WTC11 (cell line): ENCODE measurements at regions not wholly inside any gene's neighbourhood (a gene's known extent, or its start where the extent isn't known, plus 50 kb on each side); places are given as distances from the start of the nearest gene placed in this dataset.

Experiments
- ATAC-seq: fragments of 200-7000 bp; cut with Tn5 transposase; 2 replicates; pipeline ENCODE4 v1.10.0; 2021; ENCODE audit warnings: mild to moderate bottlenecking, moderate library complexity
- CTCF ChIA-PET: fragments of 300-600 bp; sonication (Branson Sonifier 250); formaldehyde crosslinking; loops from one replicate; lab custom pipeline; 2021; ENCODE audit warnings: antibody characterized with exemption; lab: Charles Lee
- POLR2A ChIA-PET: fragments of 350-600 bp; sonication (Branson Sonifier 250); formaldehyde crosslinking; loops from one replicate; lab custom pipeline; 2021; ENCODE audit warnings: antibody characterized with exemption; lab: Charles Lee
- DNase-seq: peaks from one replicate; pipeline ENCODE4 v3.0.0; 2021; ENCODE audit warnings: low spot score
- H3K27ac Mint-ChIP-seq: 2 replicates; pipeline ENCODE4 v1.8.0; 2021; ENCODE audit warnings: mixed read lengths
- H3K27me3 Mint-ChIP-seq: 2 replicates; pipeline ENCODE4 v1.8.0; 2021; ENCODE audit warnings: low read depth, mild to moderate bottlenecking, moderate library complexity, mixed read lengths
- H3K36me3 Mint-ChIP-seq: 2 replicates; pipeline ENCODE4 v1.8.0; 2021; ENCODE audit warnings: mixed read lengths
- H3K4me1 Mint-ChIP-seq: 2 replicates; pipeline ENCODE4 v1.8.0; 2022; ENCODE audit warnings: mixed read lengths
- H3K4me3 Mint-ChIP-seq: 2 replicates; pipeline ENCODE4 v1.8.0; 2021; ENCODE audit warnings: mild to moderate bottlenecking, moderate library complexity, mixed read lengths
- H3K9me3 Mint-ChIP-seq: 2 replicates; pipeline ENCODE4 v1.8.0; 2021; ENCODE audit warnings: mixed read lengths
- CREM ChIP-seq: sonication (generic); formaldehyde crosslinking; IDR thresholded peaks from 2 replicates; pipeline ENCODE4 v1.8.1; 2022; ENCODE audit warnings: mild to moderate bottlenecking, missing genetic modification reagents, moderate library complexity
- CTCF ChIP-seq: fragments of 200-600 bp; IDR thresholded peaks from 2 replicates; pipeline ENCODE4 v1.8.0; 2022; ENCODE audit warnings: antibody characterized with exemption
- HMGA2 ChIP-seq: fragments of 250-450 bp; sonication (Bioruptor Pico); IDR thresholded peaks from 2 replicates; pipeline ENCODE4 v1.4.0; 2021; ENCODE audit warnings: mild to moderate bottlenecking, moderate library complexity
- JUN ChIP-seq: sonication (generic); formaldehyde crosslinking; IDR thresholded peaks from 2 replicates; pipeline ENCODE4 v1.8.0; 2023; ENCODE audit warnings: mild to moderate bottlenecking, missing genetic modification reagents
- MYBL2 ChIP-seq: sonication (generic); formaldehyde crosslinking; IDR thresholded peaks from 2 replicates; pipeline ENCODE4 v1.8.1; 2023; ENCODE audit warnings: mild to moderate bottlenecking, moderate library complexity, missing genetic modification reagents
- NFYB ChIP-seq: sonication (generic); formaldehyde crosslinking; conservative IDR thresholded peaks from 2 replicates; pipeline ENCODE4 v1.8.0; 2022; ENCODE audit warnings: low read depth, missing genetic modification reagents
- PRDM15 ChIP-seq: sonication (generic); formaldehyde crosslinking; IDR thresholded peaks from 2 replicates; pipeline ENCODE4 v1.8.0; 2022; ENCODE audit warnings: missing genetic modification reagents
- PRRX2 ChIP-seq: fragments of 250-450 bp; sonication (Bioruptor Pico); IDR thresholded peaks from 2 replicates; pipeline ENCODE4 v1.8.0; 2021; ENCODE audit warnings: mild to moderate bottlenecking
- RELA ChIP-seq: sonication (generic); formaldehyde crosslinking; IDR thresholded peaks from 2 replicates; pipeline ENCODE4 v1.8.1; 2022; ENCODE audit warnings: missing genetic modification reagents, mild to moderate bottlenecking, borderline replicate concordance
- RORB ChIP-seq: fragments of 250-450 bp; sonication (Bioruptor Pico); IDR thresholded peaks from 2 replicates; pipeline ENCODE4 v1.9.0; 2021; ENCODE audit warnings: mild to moderate bottlenecking
- SP1 ChIP-seq: sonication (generic); formaldehyde crosslinking; conservative IDR thresholded peaks from 2 replicates; pipeline ENCODE4 v1.8.1; 2022; ENCODE audit warnings: missing genetic modification reagents
- TEAD4 ChIP-seq: sonication (generic); formaldehyde crosslinking; IDR thresholded peaks from 2 replicates; pipeline ENCODE4 v1.8.0; 2022; ENCODE audit warnings: mild to moderate bottlenecking, missing genetic modification reagents
- TP53 ChIP-seq: sonication (generic); formaldehyde crosslinking; IDR thresholded peaks from 2 replicates; pipeline ENCODE4 v1.8.1; 2023; ENCODE audit warnings: mild to moderate bottlenecking, missing genetic modification reagents
- USF1 ChIP-seq: sonication (generic); formaldehyde crosslinking; IDR thresholded peaks from 2 replicates; pipeline ENCODE4 v1.8.0; 2022; ENCODE audit warnings: mild to moderate bottlenecking, missing genetic modification reagents
- USF2 ChIP-seq: sonication (generic); formaldehyde crosslinking; IDR thresholded peaks from 2 replicates; pipeline ENCODE4 v1.8.1; 2023; ENCODE audit warnings: mild to moderate bottlenecking, missing genetic modification reagents, moderate library complexity
- ZBTB21 ChIP-seq: sonication (generic); formaldehyde crosslinking; IDR thresholded peaks from 2 replicates; pipeline ENCODE4 v1.8.1; 2023; ENCODE audit warnings: mild to moderate bottlenecking, missing genetic modification reagents, borderline replicate concordance
- ZBTB43 ChIP-seq: sonication (generic); formaldehyde crosslinking; IDR thresholded peaks from 2 replicates; pipeline ENCODE4 v1.8.1; 2023; ENCODE audit warnings: mild to moderate bottlenecking, missing genetic modification reagents
- ZMAT4 ChIP-seq: fragments of 250-450 bp; sonication (Bioruptor Pico); IDR thresholded peaks from 2 replicates; pipeline ENCODE4 v1.9.0; 2021; ENCODE audit warnings: mild to moderate bottlenecking
- ZNF232 ChIP-seq: sonication (generic); formaldehyde crosslinking; IDR thresholded peaks from 2 replicates; pipeline ENCODE4 v1.8.0; 2022; ENCODE audit warnings: mild to moderate bottlenecking, missing genetic modification reagents
- ZNF317 ChIP-seq: sonication (generic); formaldehyde crosslinking; IDR thresholded peaks from 2 replicates; pipeline ENCODE4 v1.8.1; 2023; ENCODE audit warnings: low read depth, mild to moderate bottlenecking, moderate library complexity, missing genetic modification reagents, borderline replicate concordance
- ZNF512 ChIP-seq: sonication (generic); formaldehyde crosslinking; IDR thresholded peaks from 2 replicates; pipeline ENCODE4 v1.8.1; 2022; ENCODE audit warnings: missing genetic modification reagents, borderline replicate concordance
- ZSCAN18 ChIP-seq: fragments of 250-450 bp; sonication (Bioruptor Pico); IDR thresholded peaks from 2 replicates; pipeline ENCODE4 v2.1.2; 2022; ENCODE audit warnings: mild to moderate bottlenecking, moderate library complexity

- TF ChIP-seq PRDM15 (CRISPR knock-in tag) = no peak
Measured at GRCh38 chr16:85987750-85988078, 88.8 kb downstream of the IRF8 start (continued).

GRCh38 chr16:85988306-85988705 is 89.3 kb downstream of the IRF8 start:
- Mint-ChIP-seq H3K4me1 (no peaks in the 10 kb centered on the region), H3K27me3 (no peaks in the 10 kb centered on the region), H3K27ac (no peak overlapping the region), H3K36me3 (no peaks in the 10 kb centered on the region), H3K9me3 (no peaks in the 10 kb centered on the region), H3K4me3 (no peak overlapping the region)
- no peak for DNase-seq
- ATAC-seq = no peak
- no peak for TF ChIP-seq JUN (CRISPR knock-in tag)
- no peak for TF ChIP-seq USF1 (CRISPR knock-in tag)
- no peak for TF ChIP-seq TEAD4 (CRISPR knock-in tag)
- TF ChIP-seq TP53 = no peak
- TF ChIP-seq HMGA2 (CRISPR knock-in tag) = no peak
- TF ChIP-seq CTCF = no peak
- no peak for TF ChIP-seq PRRX2 (CRISPR knock-in tag)
- TF ChIP-seq ZMAT4 (CRISPR knock-in tag) = no peak
- TF ChIP-seq USF2 (CRISPR knock-in tag) = no peak
- ChIA-PET POLR2A (no interaction called here), CTCF (interaction anchor here (0.7 to 14.7 kb wide), 6 partner anchors 28 to 168 kb away, joined by 3 to 291 read pairs (median 6); no protein-coding TSS in a partner anchor)

GRCh38 chr16:85988723-85989313 is 89.9 kb downstream of the IRF8 start:
- POLR2A ChIA-PET = no interaction called here
- H3K9me3 Mint-ChIP-seq = no peaks in the 10 kb centered on the region
- CTCF ChIA-PET = interaction anchor here (0.7 to 14.7 kb wide), 5 partner anchors 27 to 169 kb away, joined by 3 to 291 read pairs (median 4); no protein-coding TSS in a partner anchor
- ATAC-seq (no peak), DNase-seq (no peak)
- no peak overlapping the region for H3K27ac Mint-ChIP-seq
- no peaks in the 10 kb centered on the region for H3K36me3 Mint-ChIP-seq
- no peaks in the 10 kb centered on the region for H3K27me3 Mint-ChIP-seq
- H3K4me1 Mint-ChIP-seq = no peaks in the 10 kb centered on the region
- H3K4me3 Mint-ChIP-seq = no peak overlapping the region
- TF ChIP-seq MYBL2 (CRISPR knock-in tag) = no peak
- no peak for TF ChIP-seq RORB (CRISPR knock-in tag)
- no peak for TF ChIP-seq RELA (CRISPR knock-in tag)
- no peak for TF ChIP-seq ZBTB43 (CRISPR knock-in tag)
- no peak for TF ChIP-seq ZSCAN18 (CRISPR knock-in tag)
- no peak for TF ChIP-seq ZBTB21 (CRISPR knock-in tag)
- no peak for TF ChIP-seq ZNF512 (CRISPR knock-in tag)
- no peak for TF ChIP-seq ZMAT4 (CRISPR knock-in tag)
- no peak for TF ChIP-seq SP1
- no peak for TF ChIP-seq NFYB (CRISPR knock-in tag)
- TF ChIP-seq CREM (CRISPR knock-in tag) = no peak
- no peak for TF ChIP-seq ZNF232 (CRISPR knock-in tag)
- no peak for TF ChIP-seq ZNF317 (CRISPR knock-in tag)
